Loucy (cell line): ENCODE measurements at regions not wholly inside any gene's neighbourhood (a gene's known extent, or its start where the extent isn't known, plus 50 kb on each side); places are given as distances from the start of the nearest gene placed in this dataset.

Experiments
- EZH2phosphoT487 ChIP-seq: fragments of 200-600 bp; IDR thresholded peaks from 2 replicates; pipeline ENCODE4 v1.6.1; 2018; ENCODE audit warnings: antibody characterized with exemption, mild to moderate bottlenecking, moderate library complexity, borderline replicate concordance
- TF ChIP-seq, protein P1 (sequence below): fragments of 200-600 bp; sonication (generic); conservative IDR thresholded peaks from 2 replicates; pipeline ENCODE4 v1.5.1; 2014; ENCODE audit warnings: mild to moderate bottlenecking, antibody characterized with exemption, low read length

- TF ChIP-seq, protein P1, sequence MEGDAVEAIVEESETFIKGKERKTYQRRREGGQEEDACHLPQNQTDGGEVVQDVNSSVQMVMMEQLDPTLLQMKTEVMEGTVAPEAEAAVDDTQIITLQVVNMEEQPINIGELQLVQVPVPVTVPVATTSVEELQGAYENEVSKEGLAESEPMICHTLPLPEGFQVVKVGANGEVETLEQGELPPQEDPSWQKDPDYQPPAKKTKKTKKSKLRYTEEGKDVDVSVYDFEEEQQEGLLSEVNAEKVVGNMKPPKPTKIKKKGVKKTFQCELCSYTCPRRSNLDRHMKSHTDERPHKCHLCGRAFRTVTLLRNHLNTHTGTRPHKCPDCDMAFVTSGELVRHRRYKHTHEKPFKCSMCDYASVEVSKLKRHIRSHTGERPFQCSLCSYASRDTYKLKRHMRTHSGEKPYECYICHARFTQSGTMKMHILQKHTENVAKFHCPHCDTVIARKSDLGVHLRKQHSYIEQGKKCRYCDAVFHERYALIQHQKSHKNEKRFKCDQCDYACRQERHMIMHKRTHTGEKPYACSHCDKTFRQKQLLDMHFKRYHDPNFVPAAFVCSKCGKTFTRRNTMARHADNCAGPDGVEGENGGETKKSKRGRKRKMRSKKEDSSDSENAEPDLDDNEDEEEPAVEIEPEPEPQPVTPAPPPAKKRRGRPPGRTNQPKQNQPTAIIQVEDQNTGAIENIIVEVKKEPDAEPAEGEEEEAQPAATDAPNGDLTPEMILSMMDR, result peak; percentile 49
- no peak for TF ChIP-seq EZH2phosphoT487
Measured at GRCh38 chr18:61612517-61612916, 279.3 kb downstream of the CDH20 start.
